ENCODE measurements at regions not wholly inside any gene's neighbourhood (a gene's known extent, or its start where the extent isn't known, plus 50 kb on each side); places are given as distances from the start of the nearest gene placed in this dataset.

- CTCF ChIA-PET (ENCODE audit: low intra/inter-chr PET ratio), result no interaction called here
- in situ Hi-C loops (cut with MboI), result no loop called here
- intact Hi-C loops (cut with micrococcal nuclease), result no loop called here
Observed at GRCh38 chr3:159625594-159625993, 363.0 kb upstream of the IL12A start.

More at GRCh38 chr3:159625594-159625993, 363.0 kb upstream of the IL12A start:
- Histone ChIP-seq H4K20me1 (replicated peaks; ENCODE audit: control insufficient read depth, insufficient read depth, low read length) (no peaks in the 10 kb centered on the region), H3K36me3 (ENCODE audit: control insufficient read depth, insufficient read depth, low read length) (no peaks in the 10 kb centered on the region), H3K4me2 (ENCODE audit: insufficient read depth, low read length) (no peak overlapping the region), H3K9me3 (replicated peaks; ENCODE audit: control insufficient read depth, insufficient read depth, low read depth, low read length) (0 out of 2 replicates have a peak, but pooled peaks cover under 1% of the 10 kb centered on the region), H3K4me1 (replicated peaks in 1 of 2; ENCODE audit: control insufficient read depth in 2 of 2, insufficient read depth in 2 of 2, low read length in 2 of 2) (no peaks in the 10 kb centered on the region), H3K9me1 (ENCODE audit: control insufficient read depth, insufficient read depth, low read length) (no peaks in the 10 kb centered on the region), H3K9ac (ENCODE audit: insufficient read depth in 1 of 2, low read depth in 2 of 2, low read length in 2 of 2) (no peak overlapping the region), H3K4me3 (no peak overlapping the region), H3K27ac (ENCODE audit: extremely low read depth, low read depth, low read length) (no peak overlapping the region), H2AFZ (ENCODE audit: low read depth, low read length) (no peak overlapping the region), H3K27me3 (ENCODE audit: control insufficient read depth in 2 of 2, insufficient read depth in 2 of 2, low read length in 2 of 2) (no peaks in the 10 kb centered on the region), H3K79me2 (ENCODE audit: control insufficient read depth, insufficient read depth, low read length) (no peaks in the 10 kb centered on the region)
- POLR2A ChIA-PET, result no interaction called here
- ATAC-seq, result no peak
- BruUV-seq (replicated peaks), result no TSS peak
- no peak for DNase-seq (ENCODE audit: extremely low read depth in 1 of 4, low spot score in 3 of 4)
- no peak for TF ChIP-seq YY1 (IDR thresholded peaks at IDR 0.05; ENCODE audit: borderline replicate concordance in 1 of 3, control insufficient read depth in 1 of 3, extremely low read depth in 1 of 3, insufficient read depth in 3 of 3, insufficient read length in 1 of 3, insufficient replicate concordance in 2 of 3, low read depth in 1 of 3, low read length in 2 of 3)
- TF ChIP-seq NR0B1 (IDR thresholded peaks at IDR 0.05; ENCODE audit: partially characterized antibody), result no peak
- TF ChIP-seq FOSL1 (tag; conservative IDR thresholded peaks at IDR 0.05), result no peak
- no peak for TF ChIP-seq WHSC1 (IDR thresholded peaks at IDR 0.05; ENCODE audit: low read length)
- no peak for TF ChIP-seq GATAD2B (IDR thresholded peaks at IDR 0.05; ENCODE audit: borderline replicate concordance)
- no peak for TF ChIP-seq TCF3 (CRISPR knock-in tag; IDR thresholded peaks at IDR 0.05)
- TF ChIP-seq CBX8 (IDR thresholded peaks at IDR 0.05; ENCODE audit: borderline replicate concordance, extremely low read depth, low read depth, low read length, poor library complexity, severe bottlenecking), result no peak
- no peak for TF ChIP-seq ARID1B (IDR thresholded peaks at IDR 0.05)
- TF ChIP-seq CC2D1A (IDR thresholded peaks at IDR 0.05), result no peak
- no peak for TF ChIP-seq ZNF274 (IDR thresholded peaks at IDR 0.05; ENCODE audit: borderline replicate concordance, low read depth, low read length)
- no peak for TF ChIP-seq KLF6 (CRISPR knock-in tag; IDR thresholded peaks at IDR 0.05; ENCODE audit: borderline replicate concordance)
- TF ChIP-seq ARID2 (IDR thresholded peaks at IDR 0.05), result no peak
- TF ChIP-seq ZBTB11 (CRISPR knock-in tag; IDR thresholded peaks at IDR 0.05), result no peak
- no peak for FAIRE-seq
- 7% methylated on average over 4 of the region's 4 CpGs for WGBS (ENCODE audit: insufficient coverage, low coverage, missing lambda C conversion rate)
